Heart left ventricle (tissue), 13 donors: ENCODE measurements at regions not wholly inside any gene's neighbourhood (a gene's known extent, or its start where the extent isn't known, plus 50 kb on each side); places are given as distances from the start of the nearest gene placed in this dataset.

Experiments used
- POLR2A ChIP-seq, 2 donors: fragments of 450-650 bp; IDR thresholded peaks; one replicate each; pipeline ENCODE4 v1.6.1; 2017; ENCODE audit warnings: antibody characterized with exemption in 2 of 2, mild to moderate bottlenecking in 2 of 2, moderate library complexity in 2 of 2
- TF ChIP-seq, protein P1 (sequence below), 12 donors: fragments of 200-600 bp; sonication (generic) in 4 of 12; IDR thresholded peaks; one replicate each; pipeline versions ENCODE4 v1.5.0 to v1.8.0; 2018 to 2022; ENCODE audit warnings: antibody characterized with exemption in 12 of 12, mild to moderate bottlenecking in 5 of 12
- donor health status: ischemic (EF 13 %, LVEDD 7.1; RV severe dilation, severe dysfunction).
- donor health status: DM: no; HTN: yes; CAD: no.
- donor health status: DM: no; HTN: no; CAD: no.
- donor health status: ischemic (EF 25% LVEDD 6.9; RV normal size, moderate dysfunction).
- donor health status: ischemic (EF 25% LVEDD 5.7; RV mildly dilated, moderate dysfunction).
- donor health status: ischemic (EF 35%, LVEDD 5.7; RV mildly dilated, moderate dysfunction).
- donor health status: nonischemic (EF 11% LVEDD 7.7; RV severe dilation, severe dysfunction).
- donor health status: DM: yes; HTN: yes; CAD: no.
- donor health status: PGD.
- donor health status: ischemic (EF 29% LVEDD 5.4; RV normal size, mild dysfunction).
- donor health status: nonischemic (EF 23%, LVEDD 6.1; RV moderate dilation, normal function).

DNA sequence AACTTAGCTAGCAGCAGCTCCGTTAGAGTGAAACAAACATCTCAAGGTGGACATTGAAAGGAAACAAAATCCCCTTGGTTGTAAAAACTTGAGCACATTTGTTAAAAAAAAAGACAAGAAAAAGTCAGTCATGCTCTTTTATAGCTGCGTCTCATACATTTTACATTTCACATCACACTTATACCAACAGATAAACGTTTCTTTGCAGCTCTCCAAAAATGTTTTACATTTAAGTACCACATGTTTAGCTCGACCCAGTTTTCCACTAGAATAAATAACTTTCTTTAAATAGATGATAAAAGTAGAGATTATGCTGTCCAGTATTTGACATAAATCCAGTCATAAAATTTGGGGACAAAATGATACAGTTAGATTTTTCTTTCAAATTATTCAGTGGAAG lies 297.0 kb upstream of the ST6GAL2 start:
- no peak for TF ChIP-seq POLR2A (IDR thresholded peaks at IDR 0.05)
- TF ChIP-seq, protein P1, sequence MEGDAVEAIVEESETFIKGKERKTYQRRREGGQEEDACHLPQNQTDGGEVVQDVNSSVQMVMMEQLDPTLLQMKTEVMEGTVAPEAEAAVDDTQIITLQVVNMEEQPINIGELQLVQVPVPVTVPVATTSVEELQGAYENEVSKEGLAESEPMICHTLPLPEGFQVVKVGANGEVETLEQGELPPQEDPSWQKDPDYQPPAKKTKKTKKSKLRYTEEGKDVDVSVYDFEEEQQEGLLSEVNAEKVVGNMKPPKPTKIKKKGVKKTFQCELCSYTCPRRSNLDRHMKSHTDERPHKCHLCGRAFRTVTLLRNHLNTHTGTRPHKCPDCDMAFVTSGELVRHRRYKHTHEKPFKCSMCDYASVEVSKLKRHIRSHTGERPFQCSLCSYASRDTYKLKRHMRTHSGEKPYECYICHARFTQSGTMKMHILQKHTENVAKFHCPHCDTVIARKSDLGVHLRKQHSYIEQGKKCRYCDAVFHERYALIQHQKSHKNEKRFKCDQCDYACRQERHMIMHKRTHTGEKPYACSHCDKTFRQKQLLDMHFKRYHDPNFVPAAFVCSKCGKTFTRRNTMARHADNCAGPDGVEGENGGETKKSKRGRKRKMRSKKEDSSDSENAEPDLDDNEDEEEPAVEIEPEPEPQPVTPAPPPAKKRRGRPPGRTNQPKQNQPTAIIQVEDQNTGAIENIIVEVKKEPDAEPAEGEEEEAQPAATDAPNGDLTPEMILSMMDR (IDR thresholded peaks at IDR 0.05), result no peak
